ENCODE measurements at regions not wholly inside any gene's neighbourhood (a gene's known extent, or its start where the extent isn't known, plus 50 kb on each side); places are given as distances from the start of the nearest gene placed in this dataset.

GRCh38 chr12:107461222-107461975, 224.2 kb upstream of the PWP1 start:
- TF ChIP-seq CTCF (conservative IDR thresholded peaks at IDR 0.05; ENCODE audit: low read length) (no peak), EZH2phosphoT487 (IDR thresholded peaks at IDR 0.05; ENCODE audit: borderline replicate concordance) (no peak)
